Adipocyte (in vitro differentiated cells): ENCODE measurements at regions not wholly inside any gene's neighbourhood (a gene's known extent, or its start where the extent isn't known, plus 50 kb on each side); places are given as distances from the start of the nearest gene placed in this dataset.
A peak's percentile ranks its signal among the peaks of the same experiment; 100 is the strongest.

Experiments
- DNase-seq: peaks from one replicate; pipeline ENCODE4 v3.0.0-alpha.2; 2015; ENCODE audit warnings: low read depth
- H3K27me3 ChIP-seq: replicated peaks from 2 replicates; pipeline ENCODE4 v1.7.0; 2013; ENCODE audit warnings: mild to moderate bottlenecking, low read length, moderate library complexity; ENCODE audit not compliant: control insufficient read depth, insufficient read depth
- H3K36me3 ChIP-seq: 2 replicates; pipeline ENCODE4 v1.7.0; 2013; ENCODE audit warnings: low read length, mild to moderate bottlenecking, moderate library complexity; ENCODE audit not compliant: control insufficient read depth, insufficient read depth, severe bottlenecking
- H3K4me1 ChIP-seq: 2 replicates; pipeline ENCODE4 v1.7.0; 2013; ENCODE audit warnings: mild to moderate bottlenecking, low read length, moderate library complexity; ENCODE audit not compliant: control insufficient read depth, insufficient read depth
- H3K4me3 ChIP-seq: 2 replicates; pipeline ENCODE4 v1.7.0; 2013; ENCODE audit warnings: mild to moderate bottlenecking, low read length, moderate library complexity
- H3K9ac ChIP-seq: 2 replicates; pipeline ENCODE4 v1.7.0; 2013; ENCODE audit warnings: mild to moderate bottlenecking, low read length, moderate library complexity
- H3K9me3 ChIP-seq: 2 replicates; pipeline ENCODE4 v1.7.0; 2013; ENCODE audit warnings: mild to moderate bottlenecking, low read length, moderate library complexity; ENCODE audit not compliant: control insufficient read depth

GRCh38 chr5:135194126-135194488, 160.1 kb upstream of the PITX1 start:
- Histone ChIP-seq H3K4me3 (no peak overlapping the region), H3K9me3 (no peaks in the 10 kb centered on the region), H3K27me3 (peaks cover 3% of the 10 kb centered on the region), H3K4me1 (peaks cover 23% of the 10 kb centered on the region), H3K36me3 (no peaks in the 10 kb centered on the region), H3K9ac (no peak overlapping the region)
- no peak for DNase-seq

GRCh38 chr5:135193213-135194125, 159.4 kb upstream of the PITX1 start:
- Histone ChIP-seq H3K9me3 (no peaks in the 10 kb centered on the region), H3K9ac (no peak overlapping the region), H3K4me1 (peaks cover 23% of the 10 kb centered on the region), H3K4me3 (no peak overlapping the region), H3K27me3 (peaks cover 3% of the 10 kb centered on the region), H3K36me3 (no peaks in the 10 kb centered on the region)
- peak; percentile 80 for DNase-seq

- Histone ChIP-seq H3K9ac (no peak overlapping the region), H3K36me3 (no peaks in the 10 kb centered on the region), H3K4me1 (peaks cover 23% of the 10 kb centered on the region), H3K27me3 (peaks cover 3% of the 10 kb centered on the region), H3K4me3 (no peak overlapping the region), H3K9me3 (no peaks in the 10 kb centered on the region)
- DNase-seq, result no peak
Measured at GRCh38 chr5:135192351-135192750, 158.3 kb upstream of the PITX1 start.

GRCh38 chr5:135191084-135191826, 157.2 kb upstream of the PITX1 start:
- Histone ChIP-seq H3K4me3 (peak overlapping the region; percentile 72), H3K9ac (peak overlapping the region; percentile 41), H3K27me3 (peaks cover 3% of the 10 kb centered on the region), H3K36me3 (no peaks in the 10 kb centered on the region), H3K9me3 (no peaks in the 10 kb centered on the region), H3K4me1 (peaks cover 23% of the 10 kb centered on the region)
- peak; percentile 91 for DNase-seq

GRCh38 chr5:135190416-135191083, 156.5 kb upstream of the PITX1 start:
- Histone ChIP-seq H3K4me3 (peak overlapping the region; percentile 72), H3K27me3 (peaks cover 3% of the 10 kb centered on the region)
- peak; percentile 81 for DNase-seq

GRCh38 chr5:135189024-135189423, 155.0 kb upstream of the PITX1 start:
- DNase-seq, result peak; percentile 55
- H3K4me3 ChIP-seq, result no peak overlapping the region
- peaks cover 3% of the 10 kb centered on the region for H3K27me3 ChIP-seq
- no peak overlapping the region for H3K9ac ChIP-seq
- H3K36me3 ChIP-seq, result no peaks in the 10 kb centered on the region
- no peaks in the 10 kb centered on the region for H3K9me3 ChIP-seq
- peaks cover 6% of the 10 kb centered on the region for H3K4me1 ChIP-seq

More at GRCh38 chr5:135190416-135191083, 156.5 kb upstream of the PITX1 start:
- no peaks in the 10 kb centered on the region for H3K9me3 ChIP-seq
- H3K36me3 ChIP-seq, result no peaks in the 10 kb centered on the region
- H3K9ac ChIP-seq, result peak overlapping the region; percentile 41
- H3K4me1 ChIP-seq, result peaks cover 21% of the 10 kb centered on the region

- Histone ChIP-seq H3K4me1 (no peaks in the 10 kb centered on the region), H3K27me3 (peaks cover 3% of the 10 kb centered on the region), H3K36me3 (no peaks in the 10 kb centered on the region), H3K9ac (no peak overlapping the region), H3K4me3 (no peak overlapping the region), H3K9me3 (no peaks in the 10 kb centered on the region)
- peak; percentile 71 for DNase-seq
Measured at GRCh38 chr5:135188233-135188914, 154.3 kb upstream of the PITX1 start.

GRCh38 chr5:135186662-135187522, 152.9 kb upstream of the PITX1 start:
- Histone ChIP-seq H3K4me3 (no peak overlapping the region), H3K27me3 (peaks cover 3% of the 10 kb centered on the region), H3K36me3 (no peaks in the 10 kb centered on the region), H3K4me1 (no peaks in the 10 kb centered on the region), H3K9ac (no peak overlapping the region), H3K9me3 (no peaks in the 10 kb centered on the region)
- DNase-seq, result peak; percentile 68

- Histone ChIP-seq H3K4me3 (no peak overlapping the region), H3K9me3 (no peaks in the 10 kb centered on the region), H3K27me3 (no peaks in the 10 kb centered on the region), H3K36me3 (no peaks in the 10 kb centered on the region), H3K9ac (no peak overlapping the region), H3K4me1 (no peaks in the 10 kb centered on the region)
- DNase-seq, result peak; percentile 94
Measured at GRCh38 chr5:135185481-135186065, 151.5 kb upstream of the PITX1 start.

GRCh38 chr5:135184646-135185045, 150.6 kb upstream of the PITX1 start:
- H3K9ac ChIP-seq, result no peak overlapping the region
- H3K36me3 ChIP-seq, result no peaks in the 10 kb centered on the region
- no peak for DNase-seq
- no peak overlapping the region for H3K4me3 ChIP-seq
- H3K9me3 ChIP-seq, result no peaks in the 10 kb centered on the region
- no peaks in the 10 kb centered on the region for H3K4me1 ChIP-seq
- no peaks in the 10 kb centered on the region for H3K27me3 ChIP-seq
